ENCODE measurements at regions not wholly inside any gene's neighbourhood (a gene's known extent, or its start where the extent isn't known, plus 50 kb on each side); places are given as distances from the start of the nearest gene placed in this dataset.

DNA sequence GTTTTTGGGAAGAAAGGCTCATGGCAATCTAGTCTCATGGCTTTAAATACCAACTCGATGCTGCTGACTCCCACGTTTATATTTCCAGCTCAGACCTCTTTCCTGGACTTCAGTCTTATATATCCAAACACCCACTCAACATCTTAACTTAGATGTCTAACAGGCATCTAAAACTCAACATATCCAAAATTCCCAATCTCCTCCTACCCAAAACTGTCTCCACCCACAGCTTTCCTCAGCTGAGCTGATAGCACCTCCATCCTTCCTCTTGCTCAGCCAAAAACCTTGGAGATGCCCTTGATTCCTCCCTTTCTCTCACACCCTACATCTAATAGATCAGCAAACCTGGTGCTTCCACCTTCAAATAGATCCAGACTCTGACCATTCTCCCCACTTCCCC, 202.5 kb downstream of the TLE3 start:
- TF ChIP-seq CTCF (IDR thresholded peaks at IDR 0.05; ENCODE audit: borderline replicate concordance, extremely low read depth, low read length, poor library complexity, severe bottlenecking): no peak
- TF ChIP-seq EZH2 (IDR thresholded peaks at IDR 0.05; ENCODE audit: borderline replicate concordance, low read depth, low read length, severe bottlenecking): no peak
